ENCODE measurements at regions not wholly inside any gene's neighbourhood (a gene's known extent, or its start where the extent isn't known, plus 50 kb on each side); places are given as distances from the start of the nearest gene placed in this dataset.
"Not testable (repeated sequence)": the region's sequence is repeated elsewhere in the genome, so short reads cannot be mapped to it uniquely, and the experiment has no call there.

GRCh38 chr3:162525771-162526170, 1029.2 kb downstream of the OTOL1 start:
- intact Hi-C loops (cut with DNase I) = no loop called here

GRCh38 chr3:162534431-162534830, 1037.8 kb downstream of the OTOL1 start:
- intact Hi-C loops (cut with DNase I) = no loop called here
- no peak for DNase-seq (ENCODE audit: low spot score)

More at GRCh38 chr3:162525771-162526170, 1029.2 kb downstream of the OTOL1 start:
- no peak for DNase-seq (ENCODE audit: low spot score)

GRCh38 chr3:162538491-162538890, 1041.9 kb downstream of the OTOL1 start:
- no peak for DNase-seq (ENCODE audit: low spot score)

GRCh38 chr3:162538906-162539305, 1042.3 kb downstream of the OTOL1 start:
- intact Hi-C loops (cut with DNase I) = no loop called here
- no peak for DNase-seq (ENCODE audit: low spot score)

More at GRCh38 chr3:162538491-162538890, 1041.9 kb downstream of the OTOL1 start:
- intact Hi-C loops (cut with DNase I) = no loop called here

GRCh38 chr3:162540421-162540820, 1043.8 kb downstream of the OTOL1 start:
- DNase-seq (ENCODE audit: low spot score) = no peak
- intact Hi-C loops (cut with DNase I) = no loop called here

GRCh38 chr3:162541923-162542322, 1045.3 kb downstream of the OTOL1 start:
- intact Hi-C loops (cut with DNase I) = loop anchor here in 1 of 2 donors (1.0 kb wide), 1 partner anchor 27 kb away; no protein-coding TSS in a partner anchor
- no peak for DNase-seq (ENCODE audit: low spot score)

GRCh38 chr3:162544246-162544645, 1047.6 kb downstream of the OTOL1 start:
- intact Hi-C loops (cut with DNase I) = no loop called here
- no peak for DNase-seq (ENCODE audit: low spot score)

GRCh38 chr3:162546910-162547309, 1050.3 kb downstream of the OTOL1 start:
- intact Hi-C loops (cut with DNase I) = no loop called here
- no peak for DNase-seq (ENCODE audit: low spot score)

GRCh38 chr3:162547321-162547720, 1050.7 kb downstream of the OTOL1 start:
- DNase-seq (ENCODE audit: low spot score) = no peak
- intact Hi-C loops (cut with DNase I) = no loop called here

- intact Hi-C loops (cut with DNase I) = no loop called here
- no peak for DNase-seq (ENCODE audit: low spot score)
Observed at GRCh38 chr3:162555761-162556160, 1059.2 kb downstream of the OTOL1 start.

GRCh38 chr3:162558016-162558415, 1061.4 kb downstream of the OTOL1 start:
- intact Hi-C loops (cut with DNase I) = no loop called here
- DNase-seq (ENCODE audit: low spot score) = no peak

- intact Hi-C loops (cut with DNase I) = loop anchor here in 1 of 2 donors (1.0 kb wide), 1 partner anchor 26 kb away; no protein-coding TSS in a partner anchor
- DNase-seq (ENCODE audit: low spot score) = no peak
Observed at GRCh38 chr3:162568706-162569105, 1072.1 kb downstream of the OTOL1 start.

- intact Hi-C loops (cut with DNase I) = loop anchor here in 1 of 2 donors (1.0 kb wide), 1 partner anchor 27 kb away; no protein-coding TSS in a partner anchor
- DNase-seq (ENCODE audit: low spot score) = no peak
Observed at GRCh38 chr3:162569314-162569713, 1072.7 kb downstream of the OTOL1 start.

- intact Hi-C loops (cut with DNase I) = no loop called here
- no peak for DNase-seq (ENCODE audit: low spot score)
Observed at GRCh38 chr3:162584986-162585385, 1088.4 kb downstream of the OTOL1 start.

GRCh38 chr3:162586591-162586990, 1090.0 kb downstream of the OTOL1 start:
- intact Hi-C loops (cut with DNase I) = no loop called here

GRCh38 chr3:162597226-162597625, 1100.6 kb downstream of the OTOL1 start:
- DNase-seq (ENCODE audit: low spot score) = no peak
- intact Hi-C loops (cut with DNase I) = no loop called here

More at GRCh38 chr3:162586591-162586990, 1090.0 kb downstream of the OTOL1 start:
- no peak for DNase-seq (ENCODE audit: low spot score)

GRCh38 chr3:162598500-162598899, 1101.9 kb downstream of the OTOL1 start:
- DNase-seq (ENCODE audit: low spot score); intact Hi-C loops (cut with DNase I): not testable (repeated sequence)

GRCh38 chr3:162599742-162600141, 1103.1 kb downstream of the OTOL1 start:
- intact Hi-C loops (cut with DNase I); DNase-seq (ENCODE audit: low spot score): not testable (repeated sequence)

GRCh38 chr3:162601101-162601670, 1104.6 kb downstream of the OTOL1 start:
- intact Hi-C loops (cut with DNase I) = no loop called here
- DNase-seq (ENCODE audit: low spot score) = no peak

GRCh38 chr3:162602619-162603018, 1106.0 kb downstream of the OTOL1 start:
- intact Hi-C loops (cut with DNase I) = no loop called here
- no peak for DNase-seq (ENCODE audit: low spot score)

GRCh38 chr3:162605651-162606204, 1109.1 kb downstream of the OTOL1 start:
- intact Hi-C loops (cut with DNase I) = no loop called here
- no peak for DNase-seq (ENCODE audit: low spot score)

All from posterior vena cava (tissue), 2 donors.